ENCODE measurements at regions not wholly inside any gene's neighbourhood (a gene's known extent, or its start where the extent isn't known, plus 50 kb on each side); places are given as distances from the start of the nearest gene placed in this dataset.

- no peak for TF ChIP-seq CTCF (conservative IDR thresholded peaks at IDR 0.05; ENCODE audit: low read depth, low read length)
- no peak for TF ChIP-seq RCOR1 (IDR thresholded peaks at IDR 0.05; ENCODE audit: insufficient replicate concordance, low read length)
- no peak for TF ChIP-seq RFX5 (IDR thresholded peaks at IDR 0.05; ENCODE audit: low read depth, low read length)
- no peak for TF ChIP-seq USF2 (IDR thresholded peaks at IDR 0.05; ENCODE audit: low read depth, low read length)
- TF ChIP-seq RAD21 (IDR thresholded peaks at IDR 0.05; ENCODE audit: low read length): no peak
- TF ChIP-seq MAZ (IDR thresholded peaks at IDR 0.05; ENCODE audit: borderline replicate concordance, low read depth, low read length): no peak
- no peak for TF ChIP-seq POLR2A (IDR thresholded peaks at IDR 0.05; ENCODE audit: low read depth, low read length)
- TF ChIP-seq SMC3 (IDR thresholded peaks at IDR 0.05; ENCODE audit: low read depth, low read length): no peak
- no peak for TF ChIP-seq ELK1 (IDR thresholded peaks at IDR 0.05; ENCODE audit: borderline replicate concordance, low read depth, low read length)
- TF ChIP-seq FOS (IDR thresholded peaks at IDR 0.05; ENCODE audit: low read depth, low read length): no peak
- TF ChIP-seq MXI1 (IDR thresholded peaks at IDR 0.05; ENCODE audit: borderline replicate concordance, low read depth, low read length): no peak
- TF ChIP-seq CHD1 (IDR thresholded peaks at IDR 0.05; ENCODE audit: low read depth, low read length): no peak
- no peak for TF ChIP-seq MAFK (IDR thresholded peaks at IDR 0.05; ENCODE audit: low read depth, low read length)
Observed at GRCh38 chr4:151486168-151486567, 77.2 kb downstream of the FHIP1A start.

All from IMR-90 (cell line).